GM23248 (cell line): ENCODE measurements at regions not wholly inside any gene's neighbourhood (a gene's known extent, or its start where the extent isn't known, plus 50 kb on each side); places are given as distances from the start of the nearest gene placed in this dataset.

Experiments
- EZH2 ChIP-seq: fragments of 200-600 bp; sonication (generic); IDR thresholded peaks from 2 replicates; pipeline ENCODE4 v1.6.1; 2018; ENCODE audit warnings: antibody characterized with exemption, mild to moderate bottlenecking; ENCODE audit not compliant: insufficient read depth, poor library complexity, severe bottlenecking
- EZH2phosphoT487 ChIP-seq: fragments of 200-600 bp; sonication (generic); IDR thresholded peaks from 2 replicates; pipeline ENCODE4 v1.6.1; 2018; ENCODE audit warnings: antibody characterized with exemption, moderate library complexity, mild to moderate bottlenecking, low read depth; ENCODE audit not compliant: insufficient read depth

DNA sequence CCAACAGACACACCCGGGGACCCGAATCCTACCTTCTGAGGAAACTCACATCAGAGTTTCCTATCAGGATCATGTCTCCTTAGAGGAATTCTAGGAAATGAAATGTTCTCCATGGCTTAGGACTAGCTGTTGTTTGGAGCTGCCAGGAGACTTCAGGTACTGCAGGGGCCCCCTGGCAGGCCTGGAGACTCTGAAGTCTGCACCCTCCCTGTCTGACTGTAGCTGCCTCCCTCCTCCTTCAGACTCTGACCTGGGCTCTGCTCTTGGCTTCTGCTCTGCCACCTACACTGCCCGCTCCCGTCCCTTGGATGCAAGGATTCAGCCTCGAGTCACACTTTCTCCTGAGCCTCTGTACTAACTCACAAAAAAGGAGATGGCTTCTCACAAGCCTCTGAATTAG, 232.8 kb downstream of the INHBA start:
- TF ChIP-seq EZH2, result no peak
- TF ChIP-seq EZH2phosphoT487, result no peak
